IgD-negative memory B cell (primary cell): ENCODE measurements at regions not wholly inside any gene's neighbourhood (a gene's known extent, or its start where the extent isn't known, plus 50 kb on each side); places are given as distances from the start of the nearest gene placed in this dataset.
A peak's percentile ranks its signal among the peaks of the same experiment; 100 is the strongest.

ENCODE experiments used
- H3K27ac Mint-ChIP-seq, 3 donors: one replicate each; pipeline ENCODE4 v1.8.0; 2020 to 2022; ENCODE audit warnings: mild to moderate bottlenecking in 3 of 3, mixed read lengths in 3 of 3, moderate library complexity in 1 of 3
- H3K27me3 Mint-ChIP-seq: one replicate; pipeline ENCODE4 v1.8.0; 2021; ENCODE audit warnings: mixed read lengths
- H3K36me3 Mint-ChIP-seq: one replicate; pipeline ENCODE4 v1.8.0; 2020; ENCODE audit warnings: mild to moderate bottlenecking, mixed read lengths
- H3K4me1 Mint-ChIP-seq, 3 donors: one replicate each; pipeline ENCODE4 v1.8.0; 2020 to 2022; ENCODE audit warnings: mixed read lengths in 3 of 3, mild to moderate bottlenecking in 1 of 3
- H3K4me3 Mint-ChIP-seq, 4 donors: one replicate each; pipeline ENCODE4 v1.8.0; 2020 to 2022; ENCODE audit warnings: mild to moderate bottlenecking in 4 of 4, mixed read lengths in 4 of 4, moderate library complexity in 3 of 4
- H3K9me3 Mint-ChIP-seq, 3 donors: one replicate each; pipeline ENCODE4 v1.8.0; 2020 to 2021; ENCODE audit warnings: mixed read lengths in 3 of 3, mild to moderate bottlenecking in 1 of 3

GRCh38 chr5:56328753-56329560 lies 95.8 kb upstream of the ANKRD55 start:
- H3K4me1 Mint-ChIP-seq, result peaks cover 34 to 55% (median 47%) of the 10 kb centered on the region in 3 donors
- peaks cover 0 to 2% (median 0%) of the 10 kb centered on the region in 3 donors for H3K9me3 Mint-ChIP-seq
- H3K36me3 Mint-ChIP-seq, result peaks cover 3% of the 10 kb centered on the region
- H3K27me3 Mint-ChIP-seq, result no peaks in the 10 kb centered on the region
- peak overlapping the region; percentile 87 to 95 (median 93) for H3K27ac Mint-ChIP-seq
- peak overlapping the region; percentile 24 to 85 (median 52) for H3K4me3 Mint-ChIP-seq

- Mint-ChIP-seq H3K4me1 (peaks cover 34 to 61% (median 44%) of the 10 kb centered on the region in 3 donors), H3K36me3 (peaks cover 2% of the 10 kb centered on the region), H3K4me3 (peak overlapping the region in 2 of 4 donors; percentile 50 to 85), H3K27me3 (no peaks in the 10 kb centered on the region), H3K27ac (peak overlapping the region; percentile 68 to 95 (median 87)), H3K9me3 (no peaks in the 10 kb centered on the region)
These were observed 94.7 kb upstream of the ANKRD55 start for GRCh38 chr5:56327809-56328208.

DNA sequence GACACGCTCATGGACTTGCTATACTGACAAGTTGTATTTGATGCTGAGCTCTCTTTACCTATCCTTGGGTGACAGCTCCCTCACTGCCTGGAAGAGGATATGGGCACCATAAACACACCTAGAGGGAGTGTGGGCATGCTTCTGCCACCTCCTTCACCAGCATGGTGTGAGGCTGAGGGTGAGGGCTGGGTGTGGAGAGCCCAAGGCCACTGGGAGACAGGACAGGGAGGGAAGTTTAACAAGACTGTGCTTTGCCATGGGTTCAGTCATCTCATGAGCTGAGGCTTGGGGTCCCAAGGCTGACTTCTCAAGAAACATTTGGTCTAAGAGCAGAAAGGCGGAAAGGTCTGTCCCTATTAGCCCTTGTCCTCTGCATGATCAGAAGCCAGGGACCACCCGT lies 93.6 kb upstream of the ANKRD55 start:
- Mint-ChIP-seq H3K36me3 (peaks cover 2% of the 10 kb centered on the region), H3K9me3 (no peaks in the 10 kb centered on the region), H3K27ac (peak overlapping the region in 1 of 3 donors; percentile 65), H3K4me3 (peak overlapping the region in 1 of 4 donors; percentile 53), H3K27me3 (no peaks in the 10 kb centered on the region), H3K4me1 (peaks cover 34 to 66% (median 41%) of the 10 kb centered on the region in 3 donors)

DNA sequence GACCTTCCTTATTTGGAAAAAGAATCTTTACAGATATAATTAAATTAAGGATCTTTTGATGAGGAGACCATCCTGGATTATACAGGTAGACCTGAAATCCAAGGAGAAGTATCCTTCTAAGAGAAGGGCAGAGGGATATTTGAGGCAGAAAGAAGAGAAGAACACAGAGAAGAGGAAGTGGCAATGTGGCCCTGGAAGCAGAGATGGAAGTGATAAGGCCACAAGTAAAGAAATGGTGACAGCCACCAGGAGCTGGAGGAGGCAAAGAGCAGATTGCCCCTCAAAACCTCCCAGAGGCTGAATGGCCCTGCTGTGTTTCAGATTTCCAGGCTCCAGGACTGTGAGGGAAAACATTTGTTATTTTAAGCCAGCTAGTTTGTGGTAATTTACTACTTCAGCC lies 93.0 kb upstream of the ANKRD55 start:
- Mint-ChIP-seq H3K4me1 (peaks cover 31 to 65% (median 41%) of the 10 kb centered on the region in 3 donors), H3K9me3 (no peaks in the 10 kb centered on the region), H3K27me3 (no peaks in the 10 kb centered on the region), H3K36me3 (peaks cover 2% of the 10 kb centered on the region), H3K4me3 (no peak overlapping the region), H3K27ac (no peak overlapping the region)

- H3K27ac Mint-ChIP-seq, result no peak overlapping the region
- no peaks in the 10 kb centered on the region for H3K27me3 Mint-ChIP-seq
- no peak overlapping the region for H3K4me3 Mint-ChIP-seq
- H3K4me1 Mint-ChIP-seq, result peaks cover 25 to 60% (median 32%) of the 10 kb centered on the region in 3 donors
- no peaks in the 10 kb centered on the region for H3K9me3 Mint-ChIP-seq
- peaks cover 2% of the 10 kb centered on the region for H3K36me3 Mint-ChIP-seq
These were observed 91.9 kb upstream of the ANKRD55 start for GRCh38 chr5:56325039-56325438.

GRCh38 chr5:56323505-56323904 lies 90.4 kb upstream of the ANKRD55 start:
- no peak overlapping the region for H3K27ac Mint-ChIP-seq
- H3K36me3 Mint-ChIP-seq, result peaks cover 2% of the 10 kb centered on the region
- H3K27me3 Mint-ChIP-seq, result no peaks in the 10 kb centered on the region
- no peaks in the 10 kb centered on the region for H3K9me3 Mint-ChIP-seq
- H3K4me3 Mint-ChIP-seq, result no peak overlapping the region
- peaks cover 14 to 45% (median 23%) of the 10 kb centered on the region in 3 donors for H3K4me1 Mint-ChIP-seq

DNA sequence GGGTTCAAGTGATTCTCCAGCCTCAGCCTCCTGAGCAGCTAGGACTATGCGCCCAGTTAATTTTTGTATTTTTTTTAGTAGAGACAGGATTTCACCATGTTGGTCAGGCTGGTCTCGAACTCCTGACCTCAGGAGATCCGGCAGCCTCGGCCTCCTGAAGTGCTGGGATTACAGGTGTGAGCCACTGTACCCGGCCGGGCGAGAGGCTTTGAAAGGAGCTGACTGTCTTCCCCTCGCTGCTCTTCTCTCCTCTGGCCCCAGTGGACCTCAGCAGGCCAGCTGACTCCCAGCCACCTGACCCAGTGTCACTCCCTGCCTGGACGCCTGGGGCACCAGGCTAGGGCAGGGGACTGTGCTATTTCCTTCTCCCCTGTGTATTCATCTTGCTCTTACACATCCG lies 89.5 kb upstream of the ANKRD55 start:
- no peaks in the 10 kb centered on the region for H3K9me3 Mint-ChIP-seq
- H3K27ac Mint-ChIP-seq, result no peak overlapping the region

GRCh38 chr5:56321236-56321881 lies 88.2 kb upstream of the ANKRD55 start:
- peaks cover 13 to 41% (median 18%) of the 10 kb centered on the region in 3 donors for H3K4me1 Mint-ChIP-seq
- H3K9me3 Mint-ChIP-seq, result no peaks in the 10 kb centered on the region
- H3K4me3 Mint-ChIP-seq, result no peak overlapping the region
- no peaks in the 10 kb centered on the region for H3K36me3 Mint-ChIP-seq
- H3K27ac Mint-ChIP-seq, result peak overlapping the region in 1 of 3 donors; percentile 72
- no peaks in the 10 kb centered on the region for H3K27me3 Mint-ChIP-seq

More for the DNA sequence above, 89.5 kb upstream of the ANKRD55 start:
- Mint-ChIP-seq H3K4me3 (no peak overlapping the region), H3K4me1 (peaks cover 15 to 43% (median 21%) of the 10 kb centered on the region in 3 donors), H3K36me3 (peaks cover 2% of the 10 kb centered on the region), H3K27me3 (no peaks in the 10 kb centered on the region)

DNA sequence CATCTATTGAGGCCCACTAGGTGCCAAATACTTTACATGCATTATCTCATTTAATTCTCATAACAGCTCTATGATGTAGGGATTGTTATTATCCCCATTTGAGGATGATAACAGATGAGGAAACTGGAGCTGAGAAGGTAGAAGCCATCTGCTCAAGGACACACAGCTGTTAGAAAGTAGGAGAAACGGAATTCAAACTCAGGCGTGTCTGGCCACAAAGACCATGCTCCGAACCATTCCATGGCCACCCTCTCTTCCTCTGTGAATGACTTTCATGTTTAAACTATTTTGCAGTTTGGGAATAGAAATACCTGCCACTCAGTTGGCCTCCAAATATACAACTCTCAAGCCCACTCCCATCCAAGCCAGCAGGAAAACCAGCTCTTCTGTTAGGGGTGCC lies 87.6 kb upstream of the ANKRD55 start:
- Mint-ChIP-seq H3K27me3 (no peaks in the 10 kb centered on the region), H3K4me3 (no peak overlapping the region), H3K27ac (peak overlapping the region in 1 of 3 donors; percentile 62), H3K36me3 (no peaks in the 10 kb centered on the region), H3K9me3 (no peaks in the 10 kb centered on the region), H3K4me1 (peaks cover 13 to 41% (median 18%) of the 10 kb centered on the region in 3 donors)

DNA sequence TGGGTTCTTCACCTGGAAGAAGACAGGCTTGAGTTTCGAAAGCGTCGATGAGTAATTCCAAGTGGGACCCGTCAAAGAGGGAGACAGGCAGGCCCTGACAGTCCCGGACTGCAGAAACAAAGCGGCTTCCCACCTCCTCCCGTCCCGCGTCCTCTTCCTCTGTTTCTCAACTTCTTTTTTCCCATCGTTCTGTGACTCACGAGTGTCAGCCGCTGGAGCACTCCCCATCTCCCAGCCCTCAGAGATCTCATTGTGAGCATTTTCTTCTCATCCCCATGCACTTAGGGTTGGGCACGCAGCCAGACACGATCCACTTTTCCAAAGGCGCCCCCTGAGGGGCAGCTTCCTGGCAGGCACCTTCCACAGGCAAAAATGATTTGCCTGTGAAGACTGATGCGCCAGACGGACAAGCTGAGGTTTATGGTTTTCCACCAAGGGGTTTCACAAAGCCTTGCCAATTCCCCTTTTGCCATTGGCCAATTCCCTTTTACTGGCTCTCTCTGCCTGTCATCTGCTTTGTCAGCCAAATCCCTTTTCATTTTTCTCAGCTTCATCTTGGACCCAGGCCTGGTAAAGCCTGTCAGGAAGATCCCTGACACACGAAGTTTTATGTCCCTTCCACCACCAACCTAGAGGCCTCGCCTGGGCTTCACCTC lies 86.5 kb upstream of the ANKRD55 start:
- H3K36me3 Mint-ChIP-seq, result no peaks in the 10 kb centered on the region
- no peaks in the 10 kb centered on the region for H3K9me3 Mint-ChIP-seq
- H3K4me3 Mint-ChIP-seq, result no peak overlapping the region
- no peaks in the 10 kb centered on the region for H3K27me3 Mint-ChIP-seq
- H3K27ac Mint-ChIP-seq, result peak overlapping the region in 1 of 3 donors; percentile 71
- peaks cover 14 to 36% (median 18%) of the 10 kb centered on the region in 3 donors for H3K4me1 Mint-ChIP-seq

- H3K27me3 Mint-ChIP-seq, result no peaks in the 10 kb centered on the region
- no peaks in the 10 kb centered on the region for H3K9me3 Mint-ChIP-seq
- peak overlapping the region in 2 of 4 donors; percentile 41 to 84 for H3K4me3 Mint-ChIP-seq
- H3K36me3 Mint-ChIP-seq, result no peaks in the 10 kb centered on the region
- H3K27ac Mint-ChIP-seq, result peak overlapping the region in 2 of 3 donors; percentile 16 to 51
- H3K4me1 Mint-ChIP-seq, result peaks cover 17 to 36% (median 18%) of the 10 kb centered on the region in 3 donors
These were observed 84.9 kb upstream of the ANKRD55 start for GRCh38 chr5:56317923-56318561.

- H3K4me3 Mint-ChIP-seq, result no peak overlapping the region
- H3K9me3 Mint-ChIP-seq, result no peaks in the 10 kb centered on the region
- H3K4me1 Mint-ChIP-seq, result peaks cover 19 to 31% (median 25%) of the 10 kb centered on the region in 3 donors
- no peaks in the 10 kb centered on the region for H3K36me3 Mint-ChIP-seq
- no peaks in the 10 kb centered on the region for H3K27me3 Mint-ChIP-seq
- H3K27ac Mint-ChIP-seq, result peak overlapping the region in 1 of 3 donors; percentile 5
These were observed 83.3 kb upstream of the ANKRD55 start for GRCh38 chr5:56316299-56316994.

DNA sequence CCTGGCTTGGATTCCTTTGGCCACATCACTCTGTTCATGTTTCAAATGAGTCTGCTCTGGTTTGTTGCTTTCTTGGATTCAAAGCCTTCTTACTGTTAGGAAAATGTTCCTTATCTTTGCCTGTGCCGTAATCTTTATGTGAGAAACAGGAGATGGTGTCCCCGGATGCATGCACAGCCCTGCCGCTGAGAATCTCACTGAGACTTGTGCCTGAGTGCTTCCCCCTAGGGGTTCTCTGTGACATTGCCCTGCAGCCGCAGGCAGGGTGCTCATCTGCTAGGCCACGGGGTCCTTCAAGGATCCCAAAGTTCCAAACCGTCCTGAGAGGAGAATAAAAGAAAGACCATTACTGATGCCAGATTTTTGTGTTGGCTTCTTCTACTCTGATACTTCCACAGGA lies 81.4 kb upstream of the ANKRD55 start:
- H3K4me1 Mint-ChIP-seq, result peaks cover 17 to 28% (median 23%) of the 10 kb centered on the region in 3 donors
- H3K4me3 Mint-ChIP-seq, result no peak overlapping the region
- no peaks in the 10 kb centered on the region for H3K36me3 Mint-ChIP-seq
- H3K27me3 Mint-ChIP-seq, result no peaks in the 10 kb centered on the region
- H3K27ac Mint-ChIP-seq, result no peak overlapping the region
- no peaks in the 10 kb centered on the region for H3K9me3 Mint-ChIP-seq

DNA sequence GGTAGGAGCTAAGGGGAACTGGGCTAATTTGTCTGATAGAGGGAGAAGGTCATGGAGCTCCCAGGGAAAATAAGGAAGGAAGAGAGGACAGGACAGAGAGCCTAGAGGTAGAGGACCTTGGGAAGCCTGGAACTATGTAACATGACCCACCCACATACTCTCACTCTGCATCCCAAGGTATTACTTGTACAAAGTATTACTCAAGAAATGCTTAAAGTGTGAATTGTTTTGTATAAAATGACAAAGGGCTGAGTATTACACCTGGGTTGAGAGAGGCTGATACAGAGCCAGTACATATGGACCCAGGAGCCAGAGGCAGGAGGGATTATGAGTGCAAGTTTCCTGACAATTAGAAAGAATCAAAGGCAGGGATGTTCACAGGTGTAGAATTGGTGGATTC lies 80.5 kb upstream of the ANKRD55 start:
- no peaks in the 10 kb centered on the region for H3K9me3 Mint-ChIP-seq
- no peaks in the 10 kb centered on the region for H3K36me3 Mint-ChIP-seq
- peak overlapping the region in 1 of 4 donors; percentile 17 for H3K4me3 Mint-ChIP-seq
- H3K4me1 Mint-ChIP-seq, result peaks cover 16 to 28% (median 19%) of the 10 kb centered on the region in 3 donors
- no peaks in the 10 kb centered on the region for H3K27me3 Mint-ChIP-seq
- H3K27ac Mint-ChIP-seq, result no peak overlapping the region
